GM12875 (cell line): ENCODE measurements at regions not wholly inside any gene's neighbourhood (a gene's known extent, or its start where the extent isn't known, plus 50 kb on each side); places are given as distances from the start of the nearest gene placed in this dataset.

Experiments used
- H3K4me3 ChIP-seq: one replicate; pipeline ENCODE4 v1.5.1; 2011; ENCODE audit warnings: low read depth, low read length, control low read depth
- TF ChIP-seq, protein P1 (sequence below): IDR thresholded peaks from 2 replicates; pipeline ENCODE4 v1.5.1; 2011; ENCODE audit warnings: low read depth, mild to moderate bottlenecking, control low read depth, inconsistent platforms, low read length, moderate library complexity, borderline replicate concordance; ENCODE audit not compliant: insufficient read depth

DNA sequence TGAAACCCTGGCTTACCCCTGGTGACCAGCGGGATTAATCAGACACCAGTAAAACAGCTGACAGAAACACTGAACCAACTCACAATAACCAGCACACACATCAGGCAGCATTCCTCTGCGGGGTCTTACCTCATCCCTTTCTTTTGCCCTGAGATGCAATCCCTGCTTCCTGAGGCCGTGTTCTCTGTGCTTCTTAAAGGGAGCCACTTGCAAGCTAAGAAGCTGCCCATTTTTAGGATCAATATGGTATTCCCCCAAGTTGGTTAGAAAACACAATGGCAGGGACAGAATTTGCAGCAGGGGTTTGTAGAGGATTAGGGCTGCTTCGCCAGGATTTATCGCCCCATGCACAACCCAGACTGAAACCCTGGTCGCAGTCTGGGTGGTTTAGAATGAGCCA is 74.7 kb upstream of the OLIG2 start:
- no peak overlapping the region for H3K4me3 ChIP-seq
- TF ChIP-seq, protein P1, sequence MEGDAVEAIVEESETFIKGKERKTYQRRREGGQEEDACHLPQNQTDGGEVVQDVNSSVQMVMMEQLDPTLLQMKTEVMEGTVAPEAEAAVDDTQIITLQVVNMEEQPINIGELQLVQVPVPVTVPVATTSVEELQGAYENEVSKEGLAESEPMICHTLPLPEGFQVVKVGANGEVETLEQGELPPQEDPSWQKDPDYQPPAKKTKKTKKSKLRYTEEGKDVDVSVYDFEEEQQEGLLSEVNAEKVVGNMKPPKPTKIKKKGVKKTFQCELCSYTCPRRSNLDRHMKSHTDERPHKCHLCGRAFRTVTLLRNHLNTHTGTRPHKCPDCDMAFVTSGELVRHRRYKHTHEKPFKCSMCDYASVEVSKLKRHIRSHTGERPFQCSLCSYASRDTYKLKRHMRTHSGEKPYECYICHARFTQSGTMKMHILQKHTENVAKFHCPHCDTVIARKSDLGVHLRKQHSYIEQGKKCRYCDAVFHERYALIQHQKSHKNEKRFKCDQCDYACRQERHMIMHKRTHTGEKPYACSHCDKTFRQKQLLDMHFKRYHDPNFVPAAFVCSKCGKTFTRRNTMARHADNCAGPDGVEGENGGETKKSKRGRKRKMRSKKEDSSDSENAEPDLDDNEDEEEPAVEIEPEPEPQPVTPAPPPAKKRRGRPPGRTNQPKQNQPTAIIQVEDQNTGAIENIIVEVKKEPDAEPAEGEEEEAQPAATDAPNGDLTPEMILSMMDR: no peak

DNA sequence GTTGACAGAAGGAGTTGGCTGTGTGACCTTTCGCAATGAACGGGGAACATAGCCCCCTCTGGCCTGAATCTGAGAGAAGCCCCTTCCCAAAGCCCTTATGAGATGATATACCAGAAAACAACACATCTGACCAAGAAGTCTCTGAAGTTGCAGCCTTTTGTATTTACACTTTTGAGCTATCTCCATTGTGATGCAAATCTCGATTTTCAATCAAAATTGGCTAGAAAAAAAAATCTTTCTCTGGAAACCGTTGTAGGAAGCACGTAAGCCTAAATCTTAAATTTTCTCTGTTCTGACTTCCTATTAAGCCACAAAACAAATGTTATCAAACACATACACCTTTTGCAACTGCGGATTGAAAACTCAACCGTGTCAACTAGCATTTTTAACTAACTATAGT is 71.4 kb upstream of the OLIG2 start:
- TF ChIP-seq, protein P1: no peak
- no peak overlapping the region for H3K4me3 ChIP-seq

DNA sequence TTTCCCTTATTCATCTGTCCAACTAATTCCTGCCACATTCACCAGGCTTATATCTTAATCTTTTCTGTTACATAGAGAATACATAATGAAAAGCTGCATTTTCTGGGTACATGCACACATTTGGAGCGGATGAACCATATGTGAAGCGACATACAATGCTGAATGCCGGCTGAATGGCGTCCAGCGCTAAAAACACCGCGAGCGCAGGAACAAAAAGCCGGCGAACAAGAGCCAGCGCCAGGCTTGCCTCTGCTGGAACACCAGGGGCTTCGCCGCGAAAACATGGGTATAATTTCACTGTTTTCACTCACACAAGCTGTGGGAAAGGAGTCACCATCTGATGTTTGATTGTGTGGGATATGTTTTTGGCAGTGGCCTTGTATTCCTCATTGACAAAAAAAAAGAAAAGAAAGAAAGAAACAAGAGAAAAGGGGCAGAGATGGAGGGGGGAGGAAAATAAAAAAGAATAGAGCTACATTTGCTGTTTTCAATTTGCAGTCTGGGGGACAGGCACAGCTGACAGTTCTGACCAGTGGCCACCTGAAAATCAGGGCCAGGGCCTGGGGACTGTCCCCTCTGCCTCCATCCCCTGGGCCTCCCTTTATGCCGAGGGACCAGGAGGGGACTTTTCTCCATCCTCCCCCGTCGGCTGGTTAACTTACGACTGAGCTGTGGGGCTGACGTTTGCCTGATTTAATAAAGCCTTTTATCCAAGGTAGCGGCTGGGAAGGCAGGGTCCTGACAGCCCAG is 70.2 kb upstream of the OLIG2 start:
- TF ChIP-seq, protein P1: no peak
- H3K4me3 ChIP-seq: no peak overlapping the region

DNA sequence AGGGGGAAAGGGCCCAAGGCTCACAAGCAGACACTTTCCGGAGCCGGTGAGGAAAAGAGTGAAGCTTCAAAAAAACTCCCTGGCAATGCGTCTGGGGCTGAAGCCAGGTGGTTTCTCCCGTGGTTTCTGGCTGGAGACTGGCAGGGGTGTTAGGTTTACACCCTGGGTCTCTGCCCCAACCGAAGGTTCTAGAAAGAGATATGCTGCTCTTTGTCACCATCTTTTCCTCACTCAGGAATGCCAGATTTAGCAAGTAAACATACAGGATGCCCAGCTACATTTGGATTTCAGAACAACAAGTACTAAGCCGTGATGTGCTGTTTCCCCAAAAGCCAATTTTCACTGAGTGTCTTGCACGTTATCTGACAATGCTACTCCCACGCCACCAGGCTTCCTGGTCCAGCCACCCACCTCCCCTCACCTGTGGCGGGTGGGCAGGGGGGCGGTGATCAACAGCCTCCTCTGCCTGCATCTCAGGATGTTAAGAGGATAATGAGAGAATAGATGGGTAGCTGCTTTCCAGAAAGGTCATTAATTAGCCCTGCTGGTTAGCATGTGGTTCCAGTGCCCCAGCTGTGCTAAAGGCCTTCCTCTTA is 69.6 kb upstream of the OLIG2 start:
- H3K4me3 ChIP-seq: no peak overlapping the region
- TF ChIP-seq, protein P1: no peak

DNA sequence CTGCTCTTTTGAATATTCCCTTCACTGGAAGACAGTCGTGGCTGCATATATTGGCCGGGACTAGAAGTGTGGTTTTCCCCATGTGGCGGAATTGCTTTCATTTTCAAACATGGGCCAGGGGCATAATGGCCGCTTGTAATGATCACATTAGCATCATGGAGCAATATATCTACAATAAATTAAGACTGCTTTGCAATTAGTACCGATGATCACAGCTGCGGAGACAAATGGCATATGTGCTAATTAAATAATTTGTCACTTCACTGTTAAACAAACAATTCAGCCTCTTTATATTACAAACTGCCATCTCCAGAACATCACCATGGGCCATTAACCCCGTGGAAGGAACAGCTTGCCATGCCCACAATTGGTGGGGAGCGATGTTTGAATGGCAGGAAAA is 68.2 kb upstream of the OLIG2 start:
- TF ChIP-seq, protein P1: no peak
- H3K4me3 ChIP-seq: no peak overlapping the region

DNA sequence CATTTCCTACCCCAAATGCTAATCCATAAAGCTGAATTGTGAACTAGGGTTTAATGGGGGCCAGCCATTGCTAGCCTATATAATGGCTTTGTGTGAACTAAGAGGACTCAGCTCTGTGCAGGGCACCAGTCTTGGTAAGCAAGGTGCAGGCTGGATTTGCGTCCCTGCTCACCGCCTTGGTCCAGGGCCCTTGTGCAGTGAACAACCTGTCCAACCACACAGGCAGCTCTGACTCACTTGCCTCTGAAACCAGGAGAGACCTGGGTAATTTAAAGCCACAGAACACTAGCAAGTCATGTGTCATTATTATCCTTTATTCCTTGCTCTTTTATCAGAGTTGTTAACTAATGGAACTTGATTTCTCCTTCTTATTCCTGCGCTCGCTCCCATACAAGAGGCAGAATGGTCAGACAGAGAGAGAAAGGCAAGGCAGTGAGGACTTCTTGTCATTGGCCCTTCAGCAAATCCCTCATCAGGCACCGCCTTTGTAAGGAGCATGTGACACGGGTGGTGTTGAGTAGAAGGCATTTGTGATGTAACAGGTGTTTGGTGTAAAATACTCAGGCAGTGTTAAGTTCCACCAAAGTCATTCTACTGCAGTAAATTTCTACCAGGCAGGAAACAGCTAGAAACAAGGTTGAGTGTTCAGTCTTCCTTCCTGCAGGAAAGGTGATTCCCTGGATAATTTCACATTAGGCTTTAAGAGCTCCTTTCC is 67.3 kb upstream of the OLIG2 start:
- H3K4me3 ChIP-seq: no peak overlapping the region
- TF ChIP-seq, protein P1: no peak
